ENCODE measurements at regions not wholly inside any gene's neighbourhood (a gene's known extent, or its start where the extent isn't known, plus 50 kb on each side); places are given as distances from the start of the nearest gene placed in this dataset.

DNA sequence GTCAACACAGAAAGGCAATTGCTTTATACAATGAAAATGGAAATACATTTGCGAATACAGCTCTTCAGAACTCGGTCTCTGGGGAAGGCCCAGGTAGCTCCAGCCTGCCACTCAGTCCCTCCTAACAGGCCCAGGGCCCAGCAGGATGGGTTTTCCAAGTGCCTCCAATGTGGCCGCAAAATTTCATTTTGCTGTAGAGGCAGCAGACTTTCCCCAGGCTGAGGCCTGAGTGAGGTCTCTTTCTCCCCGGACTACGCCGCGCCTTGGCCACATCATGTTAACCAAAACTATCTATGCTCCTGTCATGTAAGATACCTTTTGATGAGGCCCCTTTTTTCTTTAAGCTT lies 606.0 kb upstream of the SALL1 start:
- TF ChIP-seq POLR2A (IDR thresholded peaks at IDR 0.05) (no peak), CTCF (IDR thresholded peaks at IDR 0.05) (no peak), POLR2AphosphoS5 (IDR thresholded peaks at IDR 0.05) (no peak)

Measured in breast epithelium (tissue), 3 donors.